ENCODE measurements at regions not wholly inside any gene's neighbourhood (a gene's known extent, or its start where the extent isn't known, plus 50 kb on each side); places are given as distances from the start of the nearest gene placed in this dataset.

- no peak for ATAC-seq
- TF ChIP-seq BACH2 (CRISPR knock-in tag; IDR thresholded peaks at IDR 0.05; ENCODE audit: borderline replicate concordance), result no peak
- TF ChIP-seq ISL1 (CRISPR knock-in tag; IDR thresholded peaks at IDR 0.05), result no peak
- no peak for TF ChIP-seq GLIS3 (CRISPR knock-in tag; IDR thresholded peaks at IDR 0.05)
- no peak for TF ChIP-seq ZNF565 (CRISPR knock-in tag; conservative IDR thresholded peaks at IDR 0.05; ENCODE audit: low read depth)
- no peak for TF ChIP-seq CSDC2 (CRISPR knock-in tag; IDR thresholded peaks at IDR 0.05)
- TF ChIP-seq RARB (CRISPR knock-in tag; IDR thresholded peaks at IDR 0.05), result no peak
- TF ChIP-seq ZNF8 (CRISPR knock-in tag; IDR thresholded peaks at IDR 0.05), result no peak
- TF ChIP-seq ESRRG (CRISPR knock-in tag; IDR thresholded peaks at IDR 0.05), result no peak
- TF ChIP-seq TOX (CRISPR knock-in tag; IDR thresholded peaks at IDR 0.05; ENCODE audit: borderline replicate concordance), result no peak
- TF ChIP-seq, protein P1, sequence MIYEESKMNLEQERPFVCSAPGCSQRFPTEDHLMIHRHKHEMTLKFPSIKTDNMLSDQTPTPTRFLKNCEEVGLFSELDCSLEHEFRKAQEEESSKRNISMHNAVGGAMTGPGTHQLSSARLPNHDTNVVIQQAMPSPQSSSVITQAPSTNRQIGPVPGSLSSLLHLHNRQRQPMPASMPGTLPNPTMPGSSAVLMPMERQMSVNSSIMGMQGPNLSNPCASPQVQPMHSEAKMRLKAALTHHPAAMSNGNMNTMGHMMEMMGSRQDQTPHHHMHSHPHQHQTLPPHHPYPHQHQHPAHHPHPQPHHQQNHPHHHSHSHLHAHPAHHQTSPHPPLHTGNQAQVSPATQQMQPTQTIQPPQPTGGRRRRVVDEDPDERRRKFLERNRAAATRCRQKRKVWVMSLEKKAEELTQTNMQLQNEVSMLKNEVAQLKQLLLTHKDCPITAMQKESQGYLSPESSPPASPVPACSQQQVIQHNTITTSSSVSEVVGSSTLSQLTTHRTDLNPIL (CRISPR knock-in tag; IDR thresholded peaks at IDR 0.05; ENCODE audit: low read depth), result no peak
- TF ChIP-seq PPARA (CRISPR knock-in tag; IDR thresholded peaks at IDR 0.05; ENCODE audit: borderline replicate concordance), result no peak
- no peak for TF ChIP-seq OSR1 (CRISPR knock-in tag; IDR thresholded peaks at IDR 0.05)
- no peak for TF ChIP-seq ZC3H10 (CRISPR knock-in tag; IDR thresholded peaks at IDR 0.05)
- no peak for TF ChIP-seq ZFP3 (CRISPR knock-in tag; IDR thresholded peaks at IDR 0.05)
- no peak for TF ChIP-seq ZFP30 (CRISPR knock-in tag; IDR thresholded peaks at IDR 0.05)
Observed at GRCh38 chr4:175127314-175127713, 209.2 kb downstream of the ADAM29 start.

DNA sequence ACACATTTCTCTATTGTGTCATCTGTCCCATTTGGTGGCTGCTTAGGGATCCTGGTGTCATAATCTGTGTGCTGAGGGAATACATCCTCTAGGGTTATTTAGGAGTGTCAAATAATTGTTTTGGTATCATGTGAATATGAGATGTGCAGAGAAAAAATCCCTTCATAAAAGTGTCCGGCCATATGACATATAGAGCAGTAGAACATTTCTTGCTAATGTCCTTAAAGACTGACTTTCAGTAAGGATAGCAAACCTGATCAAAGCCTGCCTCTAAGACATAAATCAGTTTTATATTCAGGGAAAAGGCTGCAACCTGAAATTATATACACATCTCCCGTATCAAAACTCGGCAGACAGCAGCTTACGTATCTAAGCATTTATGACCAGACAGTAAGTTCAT is 211.6 kb downstream of the ADAM29 start:
- no peak for ATAC-seq

GRCh38 chr4:175139205-175139604 is 221.0 kb downstream of the ADAM29 start:
- TF ChIP-seq CSDC2 (CRISPR knock-in tag; IDR thresholded peaks at IDR 0.05), result no peak
- no peak for TF ChIP-seq ZNF70 (CRISPR knock-in tag; IDR thresholded peaks at IDR 0.05)
- TF ChIP-seq ZFP30 (CRISPR knock-in tag; IDR thresholded peaks at IDR 0.05), result no peak
- TF ChIP-seq ZFP3 (CRISPR knock-in tag; IDR thresholded peaks at IDR 0.05), result no peak
- no peak for TF ChIP-seq SNAI2 (CRISPR knock-in tag; IDR thresholded peaks at IDR 0.05)
- no peak for TF ChIP-seq TSHZ2 (CRISPR knock-in tag; IDR thresholded peaks at IDR 0.05)
- no peak for TF ChIP-seq ZNF8 (CRISPR knock-in tag; IDR thresholded peaks at IDR 0.05)
- TF ChIP-seq ISL1 (CRISPR knock-in tag; IDR thresholded peaks at IDR 0.05), result no peak
- no peak for TF ChIP-seq ARNTL (CRISPR knock-in tag; IDR thresholded peaks at IDR 0.05; ENCODE audit: borderline replicate concordance, low read depth)
- no peak for TF ChIP-seq OSR1 (CRISPR knock-in tag; IDR thresholded peaks at IDR 0.05)
- TF ChIP-seq CSRNP3 (CRISPR knock-in tag; IDR thresholded peaks at IDR 0.05), result no peak
- no peak for TF ChIP-seq PPARA (CRISPR knock-in tag; IDR thresholded peaks at IDR 0.05; ENCODE audit: borderline replicate concordance)
- TF ChIP-seq GLIS3 (CRISPR knock-in tag; IDR thresholded peaks at IDR 0.05), result no peak
- TF ChIP-seq, protein P1 (CRISPR knock-in tag; IDR thresholded peaks at IDR 0.05; ENCODE audit: low read depth), result no peak
- TF ChIP-seq RARB (CRISPR knock-in tag; IDR thresholded peaks at IDR 0.05), result no peak
- TF ChIP-seq BACH2 (CRISPR knock-in tag; IDR thresholded peaks at IDR 0.05; ENCODE audit: borderline replicate concordance), result no peak
- no peak for TF ChIP-seq TCF4 (CRISPR knock-in tag; IDR thresholded peaks at IDR 0.05; ENCODE audit: borderline replicate concordance)
- TF ChIP-seq TOX (CRISPR knock-in tag; IDR thresholded peaks at IDR 0.05; ENCODE audit: borderline replicate concordance), result no peak
- no peak for TF ChIP-seq ESRRG (CRISPR knock-in tag; IDR thresholded peaks at IDR 0.05)
- TF ChIP-seq ZC3H10 (CRISPR knock-in tag; IDR thresholded peaks at IDR 0.05), result no peak
- ATAC-seq, result no peak

More for the DNA sequence above, 211.6 kb downstream of the ADAM29 start:
- TF ChIP-seq ESRRG (CRISPR knock-in tag; IDR thresholded peaks at IDR 0.05) (no peak), ZC3H10 (CRISPR knock-in tag; IDR thresholded peaks at IDR 0.05) (no peak), ZNF8 (CRISPR knock-in tag; IDR thresholded peaks at IDR 0.05) (no peak), GLIS3 (CRISPR knock-in tag; IDR thresholded peaks at IDR 0.05) (no peak), TOX (CRISPR knock-in tag; IDR thresholded peaks at IDR 0.05; ENCODE audit: borderline replicate concordance) (no peak), ISL1 (CRISPR knock-in tag; IDR thresholded peaks at IDR 0.05) (no peak), RARB (CRISPR knock-in tag; IDR thresholded peaks at IDR 0.05) (no peak), ZNF565 (CRISPR knock-in tag; conservative IDR thresholded peaks at IDR 0.05; ENCODE audit: low read depth) (no peak), ZFP3 (CRISPR knock-in tag; IDR thresholded peaks at IDR 0.05) (no peak), OSR1 (CRISPR knock-in tag; IDR thresholded peaks at IDR 0.05) (no peak), ARNTL (CRISPR knock-in tag; IDR thresholded peaks at IDR 0.05; ENCODE audit: borderline replicate concordance, low read depth) (no peak)
